H1 (cell line): ENCODE measurements at regions not wholly inside any gene's neighbourhood (a gene's known extent, or its start where the extent isn't known, plus 50 kb on each side); places are given as distances from the start of the nearest gene placed in this dataset.

Experiments
- CTCF ChIA-PET: fragments of 300-600 bp; sonication (Branson Sonifier 250); formaldehyde crosslinking; loops from one replicate; lab custom pipeline; 2021; ENCODE audit not compliant: partially characterized antibody; lab: Charles Lee
- POLR2A ChIA-PET: fragments of 300-600 bp; sonication (Branson Sonifier 250); formaldehyde crosslinking; loops from one replicate; lab custom pipeline; 2021; ENCODE audit warnings: inconsistent platforms; ENCODE audit not compliant: partially characterized antibody; lab: Charles Lee
- DNase-seq, 2 experiments: peaks; one replicate each; pipeline versions ENCODE4 v3.0.0 to v3.0.0-alpha.2; 2010 to 2022; ENCODE audit warnings: low spot score in 2 of 2, low read depth in 1 of 2, mixed read lengths in 1 of 2
- FAIRE-seq: peaks from 2 replicates; lab custom pipeline; 2011; peaks lifted over from hg19 to GRCh38; lab: Jason Lieb, UNC
- H2AFZ ChIP-seq: 2 replicates; pipeline ENCODE4 v1.8.1; 2012; ENCODE audit warnings: low read length, inconsistent platforms
- H2AK5ac ChIP-seq: 2 replicates; pipeline ENCODE4 v1.6.1; 2013; ENCODE audit warnings: low read depth, low read length
- H2BK120ac ChIP-seq: replicated peaks from 2 replicates; pipeline ENCODE3; 2013; ENCODE audit warnings: low read depth, low read length, inconsistent platforms
- H2BK12ac ChIP-seq: 2 replicates; pipeline ENCODE4 v1.6.1; 2013; ENCODE audit warnings: low read depth, low read length
- H2BK15ac ChIP-seq: 2 replicates; pipeline ENCODE4 v1.6.1; 2013; ENCODE audit warnings: low read length
- H2BK20ac ChIP-seq: 2 replicates; pipeline ENCODE4 v1.6.1; 2013; ENCODE audit warnings: low read length
- H2BK5ac ChIP-seq: 2 replicates; pipeline ENCODE4 v1.6.1; 2013; ENCODE audit warnings: low read depth, low read length
- H3K14ac ChIP-seq: 2 replicates; pipeline ENCODE4 v1.6.1; 2013; ENCODE audit warnings: inconsistent platforms; ENCODE audit not compliant: insufficient read length
- H3K18ac ChIP-seq: 2 replicates; pipeline ENCODE4 v1.6.1; 2013; ENCODE audit warnings: low read length; ENCODE audit errors: extremely low read depth
- H3K23ac ChIP-seq: 2 replicates; pipeline ENCODE4 v1.6.1; 2013; ENCODE audit warnings: inconsistent platforms; ENCODE audit not compliant: insufficient read length
- H3K23me2 ChIP-seq: 2 replicates; pipeline ENCODE4 v1.6.1; 2013; ENCODE audit warnings: low read depth, low read length
- H3K27ac ChIP-seq: 2 replicates; pipeline ENCODE4 v1.6.1; 2011; ENCODE audit warnings: low read depth, low read length, inconsistent platforms
- H3K27me3 ChIP-seq, 4 experiments: replicated peaks in 1 of 4; 1 replicate in 1 of 4; 2 replicates in 3 of 4; pipeline versions ENCODE4 v1.6.1 to v1.8.1; 2011 to 2013; ENCODE audit warnings: low read length in 3 of 4, mild to moderate bottlenecking in 3 of 4, inconsistent platforms in 2 of 4, mixed read lengths in 2 of 4, moderate library complexity in 1 of 4; ENCODE audit not compliant: control insufficient read depth in 3 of 4, insufficient read depth in 3 of 4; ENCODE audit errors: extremely low read depth in 1 of 4
- H3K36me3 ChIP-seq, 4 experiments: 2 replicates each; pipeline versions ENCODE4 v1.6.1 to v1.8.1; 2011 to 2013; ENCODE audit warnings: mild to moderate bottlenecking in 4 of 4, low read length in 3 of 4, moderate library complexity in 2 of 4, control low read depth in 1 of 4, inconsistent platforms in 1 of 4; ENCODE audit not compliant: insufficient read depth in 4 of 4, control insufficient read depth in 2 of 4
- H3K4ac ChIP-seq: replicated peaks from 2 replicates; pipeline ENCODE3; 2013; ENCODE audit warnings: low read length, low read depth, mixed read lengths, inconsistent platforms; ENCODE audit not compliant: insufficient read length
- H3K4me1 ChIP-seq, 4 experiments: replicated peaks in 1 of 4; 1 replicate in 1 of 4; 2 replicates in 3 of 4; pipeline versions ENCODE4 v1.6.1 to v1.8.1; 2011 to 2013; ENCODE audit warnings: low read length in 3 of 4, inconsistent platforms in 2 of 4, mixed read lengths in 1 of 4; ENCODE audit not compliant: insufficient read depth in 4 of 4, control insufficient read depth in 3 of 4
- H3K4me2 ChIP-seq, 2 experiments: 2 replicates each; pipeline versions ENCODE4 v1.6.1 to v1.8.1; 2011 to 2013; ENCODE audit warnings: low read depth in 2 of 2, low read length in 2 of 2, control low read depth in 1 of 2, inconsistent platforms in 1 of 2, mild to moderate bottlenecking in 1 of 2; ENCODE audit not compliant: insufficient read depth in 1 of 2
- H3K4me3 ChIP-seq, 4 experiments: fragments of 200-600, 300-600 bp in 1 of 4; sonication (generic), shearing (Covaris generic), sonication (Bioruptor Twin) in 1 of 4; 2 replicates each; pipeline versions ENCODE4 v1.5.1 to v1.8.1; 2011 to 2016; ENCODE audit warnings: low read length in 4 of 4, low read depth in 3 of 4, control low read depth in 2 of 4, inconsistent platforms in 2 of 4, mild to moderate bottlenecking in 2 of 4, mixed read lengths in 1 of 4, moderate library complexity in 1 of 4; ENCODE audit not compliant: insufficient read depth in 2 of 4; ENCODE audit errors: extremely low read depth in 1 of 4
- H3K56ac ChIP-seq: replicated peaks from 2 replicates; pipeline ENCODE3; 2013; ENCODE audit warnings: low read depth, mild to moderate bottlenecking, mixed read lengths, low read length, inconsistent platforms; ENCODE audit not compliant: insufficient read length
- H3K79me1 ChIP-seq: 2 replicates; pipeline ENCODE4 v1.6.1; 2013; ENCODE audit warnings: low read depth, low read length, control low read depth
- H3K79me2 ChIP-seq, 2 experiments: 2 replicates each; pipeline versions ENCODE4 v1.6.1 to v1.8.1; 2012 to 2013; ENCODE audit warnings: low read length in 2 of 2, mild to moderate bottlenecking in 2 of 2, inconsistent platforms in 1 of 2; ENCODE audit not compliant: insufficient read depth in 2 of 2, control insufficient read depth in 1 of 2
- H3K9ac ChIP-seq, 4 experiments: replicated peaks in 1 of 4; 1 replicate in 1 of 4; 2 replicates in 3 of 4; pipeline versions ENCODE4 v1.6.1 to v1.8.1; 2011 to 2013; ENCODE audit warnings: low read depth in 3 of 4, low read length in 3 of 4, control low read depth in 2 of 4, mild to moderate bottlenecking in 2 of 4, moderate library complexity in 2 of 4, inconsistent platforms in 1 of 4; ENCODE audit errors: extremely low read depth in 1 of 4
- H3K9me3 ChIP-seq, 2 experiments: 2 replicates each; pipeline versions ENCODE4 v1.6.1 to v1.8.1; 2012 to 2013; ENCODE audit warnings: mild to moderate bottlenecking in 2 of 2, moderate library complexity in 2 of 2, control low read depth in 1 of 2, inconsistent platforms in 1 of 2, low read depth in 1 of 2, low read length in 1 of 2, mixed read lengths in 1 of 2; ENCODE audit not compliant: insufficient read depth in 2 of 2
- H4K20me1 ChIP-seq, 2 experiments: replicated peaks in 1 of 2; 2 replicates each; pipeline versions ENCODE3 to v1.8.1; 2011 to 2013; ENCODE audit warnings: inconsistent platforms in 2 of 2, low read length in 2 of 2, mild to moderate bottlenecking in 1 of 2; ENCODE audit not compliant: insufficient read depth in 2 of 2, control insufficient read depth in 1 of 2
- H4K5ac ChIP-seq: 2 replicates; pipeline ENCODE4 v1.6.1; 2013; ENCODE audit warnings: low read length, low read depth, mixed read lengths, inconsistent platforms; ENCODE audit not compliant: insufficient read length
- H4K8ac ChIP-seq: 2 replicates; pipeline ENCODE4 v1.8.0; 2013; ENCODE audit warnings: mild to moderate bottlenecking, moderate library complexity, low read length, inconsistent platforms; ENCODE audit not compliant: insufficient read depth; ENCODE audit errors: extremely low read depth
- H4K91ac ChIP-seq: replicated peaks from 2 replicates; pipeline ENCODE3; 2013; ENCODE audit warnings: low read length, mixed read lengths, inconsistent platforms; ENCODE audit not compliant: insufficient read length
- ATF3 ChIP-seq: IDR thresholded peaks from 2 replicates; pipeline ENCODE4 v1.6.1; 2011; ENCODE audit warnings: low read depth, mild to moderate bottlenecking, low read length; ENCODE audit not compliant: insufficient read depth
- BRCA1 ChIP-seq: IDR thresholded peaks from 2 replicates; pipeline ENCODE4 v1.6.1; 2012; ENCODE audit warnings: low read depth, low read length, improper control_type of control experiment
- CBX5 ChIP-seq: fragments of 300-800, 300-1000 bp; sonication (generic); IDR thresholded peaks from 2 replicates; pipeline ENCODE4 v1.7.1; 2016; ENCODE audit warnings: antibody characterized with exemption, low read length, low read depth
- CEBPB ChIP-seq: IDR thresholded peaks from 2 replicates; pipeline ENCODE4 v1.6.1; 2012; ENCODE audit warnings: low read depth, low read length
- CHD1 ChIP-seq: IDR thresholded peaks from 2 replicates; pipeline ENCODE4 v1.6.1; 2012; ENCODE audit warnings: low read depth, low read length, improper control_type of control experiment
- CHD2 ChIP-seq: IDR thresholded peaks from 2 replicates; pipeline ENCODE4 v1.6.1; 2012; ENCODE audit warnings: low read length, improper control_type of control experiment
- E2F6 ChIP-seq: IDR thresholded peaks from 2 replicates; pipeline ENCODE4 v1.6.1; 2012; ENCODE audit warnings: inconsistent platforms
- EGR1 ChIP-seq: IDR thresholded peaks from 2 replicates; pipeline ENCODE4 v1.6.1; 2011; ENCODE audit warnings: low read depth, low read length, borderline replicate concordance
- FOSL1 ChIP-seq: IDR thresholded peaks from 2 replicates; pipeline ENCODE4 v1.6.1; 2011; ENCODE audit warnings: mild to moderate bottlenecking, low read depth, low read length, moderate library complexity; ENCODE audit not compliant: insufficient read depth
- RAD21 ChIP-seq, 2 experiments: IDR thresholded peaks in 1 of 2; conservative IDR thresholded peaks in 1 of 2; 2 replicates each; pipeline ENCODE4 v1.6.1; 2011; ENCODE audit warnings: low read depth in 2 of 2, low read length in 2 of 2, improper control_type of control experiment in 1 of 2, inconsistent platforms in 1 of 2, mild to moderate bottlenecking in 1 of 2, moderate library complexity in 1 of 2
- RBBP5 ChIP-seq: IDR thresholded peaks from 2 replicates; pipeline ENCODE4 v1.7.1; 2012; ENCODE audit warnings: low read depth, mild to moderate bottlenecking, inconsistent platforms, low read length, moderate library complexity, borderline replicate concordance
- SP1 ChIP-seq: IDR thresholded peaks from 2 replicates; pipeline ENCODE4 v1.6.1; 2011; ENCODE audit warnings: low read depth, low read length
- SP4 ChIP-seq: IDR thresholded peaks from 2 replicates; pipeline ENCODE4 v1.6.1; 2012; ENCODE audit warnings: low read length, inconsistent platforms
- TAF1 ChIP-seq: IDR thresholded peaks from 2 replicates; pipeline ENCODE4 v1.6.1; 2011; ENCODE audit warnings: mild to moderate bottlenecking, low read depth, low read length
- TEAD4 ChIP-seq: IDR thresholded peaks from 2 replicates; pipeline ENCODE4 v1.6.1; 2012; ENCODE audit warnings: low read depth, low read length, inconsistent platforms, mixed read lengths
- WGBS, 2 experiments: shearing (Covaris generic) in 1 of 2; methylation state at CpG; one replicate each; pipeline versions ENCODE4 v1.1.6 to v1.1.7; 2013 to 2015; ENCODE audit warnings: low lambda C conversion rate in 2 of 2, mixed read lengths in 2 of 2, inconsistent platforms in 1 of 2, low coverage in 1 of 2, missing lambda C conversion rate in 1 of 2; ENCODE audit not compliant: insufficient replicate concordance in 2 of 2, insufficient coverage in 1 of 2, insufficient read length in 1 of 2; ENCODE audit errors: extremely low coverage in 1 of 2, missing lambda C conversion rate in 1 of 2; 5-methylcytosine and 5-hydroxymethylcytosine counted together

GRCh38 chr1:82266351-82266750 lies 465.6 kb downstream of the ADGRL2 start:
- H2BK15ac ChIP-seq = no peak overlapping the region
- H4K8ac ChIP-seq = no peak overlapping the region
- H3K36me3 ChIP-seq = no peaks in the 10 kb centered on the region
- H3K79me2 ChIP-seq = no peaks in the 10 kb centered on the region
- H3K56ac ChIP-seq = no peak overlapping the region
- no peak overlapping the region for H3K14ac ChIP-seq
- no peak overlapping the region for H2BK20ac ChIP-seq
- DNase-seq (no peak), FAIRE-seq (no peak)
- no peak overlapping the region for H3K27ac ChIP-seq
- H3K4me1 ChIP-seq = no peaks in the 10 kb centered on the region
- no peaks in the 10 kb centered on the region for H3K23me2 ChIP-seq
- no peak overlapping the region for H2BK12ac ChIP-seq
- no peak overlapping the region for H3K4me2 ChIP-seq
- no peak overlapping the region for H4K91ac ChIP-seq
- WGBS, 2 experiments = 96% methylated on average over 1 of the region's 1 CpG; no CpG with 5 or more reads in 1 of the 2 experiments
- H4K5ac ChIP-seq = no peak overlapping the region
- H3K79me1 ChIP-seq = no peaks in the 10 kb centered on the region
- H3K4me3 ChIP-seq = no peak overlapping the region
- no peak overlapping the region for H2BK5ac ChIP-seq
- no peaks in the 10 kb centered on the region for H4K20me1 ChIP-seq
- no peak overlapping the region for H2BK120ac ChIP-seq
- no peak overlapping the region for H3K9ac ChIP-seq
- H3K18ac ChIP-seq = no peak overlapping the region
- H3K4ac ChIP-seq = no peak overlapping the region
- no peak overlapping the region for H3K23ac ChIP-seq
- no peaks in the 10 kb centered on the region for H3K27me3 ChIP-seq
- H3K9me3 ChIP-seq = no peaks in the 10 kb centered on the region
- no peak overlapping the region for H2AFZ ChIP-seq
- H2AK5ac ChIP-seq = no peak overlapping the region
- ChIA-PET CTCF (interaction anchor here (0.7 to 1.0 kb wide), 2 partner anchors 90 to 176 kb away, joined by 3 to 4 read pairs; no protein-coding TSS in a partner anchor), POLR2A (no interaction called here)
- no peak for TF ChIP-seq RBBP5
- TF ChIP-seq EGR1 = no peak
- no peak for TF ChIP-seq FOSL1
- TF ChIP-seq TEAD4 = no peak
- no peak for TF ChIP-seq SP1
- no peak for TF ChIP-seq CHD2
- TF ChIP-seq SP4 = no peak
- TF ChIP-seq E2F6 = no peak
- TF ChIP-seq RAD21 (IDR thresholded peaks at IDR 0.05 in 1 of 2, conservative IDR thresholded peaks at IDR 0.05 in 1 of 2; ENCODE audit: low read depth in 2 of 2, low read length in 2 of 2) = no peak
- no peak for TF ChIP-seq BRCA1
- TF ChIP-seq TAF1 = no peak
- TF ChIP-seq ATF3 = no peak
- TF ChIP-seq CBX5 = no peak
- TF ChIP-seq CHD1 = no peak
- TF ChIP-seq CEBPB = no peak
